Liver (tissue), 8 donors: ENCODE measurements at regions not wholly inside any gene's neighbourhood (a gene's known extent, or its start where the extent isn't known, plus 50 kb on each side); places are given as distances from the start of the nearest gene placed in this dataset.

Experiments used
- DNase-seq: peaks from one replicate; pipeline ENCODE4 v3.0.0-alpha.2; 2017; ENCODE audit warnings: low spot score
- H3K27ac ChIP-seq, 2 donors: one replicate each; pipeline ENCODE4 v1.7.0; 2013; ENCODE audit warnings: inconsistent platforms in 2 of 2, low read length in 2 of 2, control low read depth in 1 of 2, low read depth in 1 of 2, mild to moderate bottlenecking in 1 of 2
- H3K27me3 ChIP-seq, 4 donors: one replicate each; pipeline versions ENCODE4 v1.6.1 to v1.7.0; 2013; ENCODE audit warnings: low read length in 3 of 4, inconsistent platforms in 1 of 4, mild to moderate bottlenecking in 1 of 4, moderate library complexity in 1 of 4; ENCODE audit not compliant: control insufficient read depth in 4 of 4, insufficient read depth in 4 of 4
- H3K36me3 ChIP-seq, 4 donors: one replicate each; pipeline versions ENCODE4 v1.6.1 to v1.7.0; 2013; ENCODE audit warnings: low read length in 3 of 4, mild to moderate bottlenecking in 3 of 4, low read depth in 1 of 4, moderate library complexity in 1 of 4; ENCODE audit not compliant: control insufficient read depth in 4 of 4, insufficient read depth in 3 of 4
- H3K4me1 ChIP-seq, 4 donors: one replicate each; pipeline versions ENCODE4 v1.6.1 to v1.7.0; 2013; ENCODE audit warnings: low read length in 3 of 4, mild to moderate bottlenecking in 3 of 4, moderate library complexity in 1 of 4; ENCODE audit not compliant: control insufficient read depth in 4 of 4, insufficient read depth in 4 of 4
- H3K4me3 ChIP-seq, 3 donors: one replicate each; pipeline versions ENCODE4 v1.6.1 to v1.7.0; 2013; ENCODE audit warnings: low read length in 3 of 3, control low read depth in 1 of 3, low read depth in 1 of 3, mild to moderate bottlenecking in 1 of 3
- H3K9ac ChIP-seq, 2 donors: one replicate each; pipeline ENCODE4 v1.7.0; 2013; ENCODE audit warnings: low read length in 2 of 2, mild to moderate bottlenecking in 2 of 2, moderate library complexity in 2 of 2, control low read depth in 1 of 2, low read depth in 1 of 2
- H3K9me3 ChIP-seq, 4 donors: one replicate each; pipeline versions ENCODE4 v1.6.1 to v1.7.0; 2013; ENCODE audit warnings: low read length in 3 of 4; ENCODE audit not compliant: control insufficient read depth in 4 of 4
- ATF3 ChIP-seq: IDR thresholded peaks from 2 replicates; pipeline ENCODE4 v1.6.1; 2016; ENCODE audit warnings: antibody characterized with exemption
- CTCF ChIP-seq: fragments of 150-350 bp; IDR thresholded peaks from 2 replicates; pipeline ENCODE4 v1.5.1; 2017; ENCODE audit warnings: improper control_type of control experiment, low read depth, low read length; ENCODE audit not compliant: missing input control
- EGR1 ChIP-seq, 2 donors: IDR thresholded peaks; 2 replicates each; pipeline ENCODE4 v1.6.1; 2016 to 2018; ENCODE audit warnings: antibody characterized with exemption in 2 of 2, low read depth in 2 of 2
- FOXA1 ChIP-seq: IDR thresholded peaks from 2 replicates; pipeline ENCODE4 v1.6.1; 2016; ENCODE audit warnings: antibody characterized with exemption
- FOXA2 ChIP-seq: IDR thresholded peaks from 2 replicates; pipeline ENCODE4 v1.6.1; 2016; ENCODE audit warnings: antibody characterized with exemption
- GABPA ChIP-seq, 2 donors: IDR thresholded peaks in 1 of 2; conservative IDR thresholded peaks in 1 of 2; 2 replicates each; pipeline ENCODE4 v1.6.1; 2016; ENCODE audit warnings: antibody characterized with exemption in 2 of 2, mild to moderate bottlenecking in 1 of 2, moderate library complexity in 1 of 2
- HNF4A ChIP-seq, 2 donors: conservative IDR thresholded peaks; 2 replicates each; pipeline ENCODE4 v1.6.1; 2016; ENCODE audit warnings: antibody characterized with exemption in 2 of 2, mild to moderate bottlenecking in 2 of 2
- HNF4G ChIP-seq: IDR thresholded peaks from 2 replicates; pipeline ENCODE4 v1.6.1; 2016; ENCODE audit warnings: antibody characterized with exemption
- JUND ChIP-seq, 2 donors: IDR thresholded peaks; 2 replicates each; pipeline ENCODE4 v1.6.1; 2016; ENCODE audit warnings: antibody characterized with exemption in 2 of 2
- MAX ChIP-seq: IDR thresholded peaks from 2 replicates; pipeline ENCODE4 v1.6.1; 2016; ENCODE audit warnings: antibody characterized with exemption
- NR2F2 ChIP-seq: IDR thresholded peaks from 2 replicates; pipeline ENCODE4 v1.6.1; 2016; ENCODE audit warnings: antibody characterized with exemption
- RAD21 ChIP-seq, 2 donors: IDR thresholded peaks; 2 replicates each; pipeline ENCODE4 v1.6.1; 2016; ENCODE audit warnings: antibody characterized with exemption in 2 of 2, mild to moderate bottlenecking in 2 of 2
- REST ChIP-seq: IDR thresholded peaks from 2 replicates; pipeline ENCODE4 v1.6.1; 2016; ENCODE audit warnings: antibody characterized with exemption, mild to moderate bottlenecking
- RXRA ChIP-seq, 2 donors: IDR thresholded peaks; 2 replicates each; pipeline ENCODE4 v1.6.1; 2017 to 2018; ENCODE audit warnings: antibody characterized with exemption in 2 of 2, mild to moderate bottlenecking in 1 of 2
- SP1 ChIP-seq: IDR thresholded peaks from 2 replicates; pipeline ENCODE4 v1.6.1; 2018; ENCODE audit warnings: antibody characterized with exemption, mild to moderate bottlenecking
- TAF1 ChIP-seq: conservative IDR thresholded peaks from 2 replicates; pipeline ENCODE4 v1.6.1; 2016; ENCODE audit warnings: antibody characterized with exemption, mild to moderate bottlenecking
- YY1 ChIP-seq: IDR thresholded peaks from 2 replicates; pipeline ENCODE4 v1.6.1; 2016; ENCODE audit warnings: antibody characterized with exemption, mild to moderate bottlenecking
- ZBTB33 ChIP-seq: IDR thresholded peaks from 2 replicates; pipeline ENCODE4 v1.6.1; 2016; ENCODE audit warnings: antibody characterized with exemption
- WGBS: extraction: QIAGEN DNeasy Blood & Tissue Kit; methylation state at CpG from one replicate; pipeline ENCODE4 v1.1.7; 2013; 5-methylcytosine and 5-hydroxymethylcytosine counted together
- donor health status: healthy.
- donor health status: healthy.
- donor health status: healthy.
- donor health status: healthy.
- donor health status: healthy.

- no peak overlapping the region for H3K27ac ChIP-seq
- H3K9ac ChIP-seq: no peak overlapping the region
- H3K4me3 ChIP-seq: no peak overlapping the region
- no peaks in the 10 kb centered on the region for H3K36me3 ChIP-seq
- H3K9me3 ChIP-seq: no peaks in the 10 kb centered on the region
- no peaks in the 10 kb centered on the region for H3K4me1 ChIP-seq
- DNase-seq: no peak
- TF ChIP-seq MAX (no peak), HNF4G (no peak), YY1 (no peak)
- H3K27me3 ChIP-seq: peaks cover 0 to 3% (median 0%) of the 10 kb centered on the region in 4 donors
- WGBS: 64% methylated on average over 1 of the region's 1 CpG
These were observed 1277.6 kb downstream of the AACS start for GRCh38 chr12:126342866-126343265.

GRCh38 chr12:126343321-126343720, 1278.1 kb downstream of the AACS start:
- no peaks in the 10 kb centered on the region for H3K9me3 ChIP-seq

More at GRCh38 chr12:126343321-126343720, 1278.1 kb downstream of the AACS start:
- DNase-seq: no peak
- no peaks in the 10 kb centered on the region for H3K4me1 ChIP-seq
- H3K4me3 ChIP-seq: no peak overlapping the region
- no peak overlapping the region for H3K9ac ChIP-seq
- H3K27ac ChIP-seq: no peak overlapping the region
- no peaks in the 10 kb centered on the region for H3K36me3 ChIP-seq
- peaks cover 0 to 3% (median 0%) of the 10 kb centered on the region in 4 donors for H3K27me3 ChIP-seq
- no peak for TF ChIP-seq YY1
- TF ChIP-seq GABPA (IDR thresholded peaks at IDR 0.05 in 1 of 2, conservative IDR thresholded peaks at IDR 0.05 in 1 of 2): no peak
- no peak for TF ChIP-seq TAF1
- TF ChIP-seq SP1: no peak
- TF ChIP-seq CTCF: no peak
- TF ChIP-seq HNF4A (conservative IDR thresholded peaks at IDR 0.05): no peak
- TF ChIP-seq ZBTB33: no peak
- TF ChIP-seq ATF3: no peak
- no peak for TF ChIP-seq FOXA2
- no peak for TF ChIP-seq NR2F2
- TF ChIP-seq MAX: no peak
- TF ChIP-seq EGR1 (IDR thresholded peaks at IDR 0.05; ENCODE audit: low read depth in 2 of 2): no peak
- TF ChIP-seq RAD21 (IDR thresholded peaks at IDR 0.05): no peak
- no peak for TF ChIP-seq HNF4G
- TF ChIP-seq FOXA1: no peak
- no peak for TF ChIP-seq REST
- TF ChIP-seq JUND (IDR thresholded peaks at IDR 0.05): no peak
- no peak for TF ChIP-seq RXRA (IDR thresholded peaks at IDR 0.05)
- WGBS: 71% methylated on average over 3 of the region's 3 CpGs
